Cardiac muscle cell (in vitro differentiated cells and primary cell): ENCODE measurements at regions not wholly inside any gene's neighbourhood (a gene's known extent, or its start where the extent isn't known, plus 50 kb on each side); places are given as distances from the start of the nearest gene placed in this dataset.

ENCODE experiments used
- DNase-seq, 2 donors: peaks; one replicate each; pipeline versions ENCODE4 v3.0.0 to v3.0.0-alpha.2; 2010 to 2017; ENCODE audit warnings: low read depth in 1 of 2, low spot score in 1 of 2
- H3K27ac ChIP-seq: fragments of 200-600 bp; sonication (generic); 2 replicates; pipeline ENCODE4 v1.5.1; 2016
- H3K27me3 ChIP-seq: fragments of 200-600 bp; sonication (generic); 2 replicates; pipeline ENCODE4 v1.6.0; 2016; ENCODE audit warnings: control low read depth
- H3K36me3 ChIP-seq: fragments of 200-600 bp; sonication (generic); 2 replicates; pipeline ENCODE4 v1.5.1; 2016; ENCODE audit warnings: control low read depth
- H3K4me1 ChIP-seq: fragments of 200-600 bp; sonication (generic); 2 replicates; pipeline ENCODE4 v1.8.1; 2017; ENCODE audit warnings: low read depth, mild to moderate bottlenecking, mixed run types
- H3K4me3 ChIP-seq: fragments of 200-600 bp; sonication (generic); 2 replicates; pipeline ENCODE4 v1.5.1; 2016; ENCODE audit warnings: mild to moderate bottlenecking
- H3K9me3 ChIP-seq: fragments of 200-600 bp; sonication (generic); 2 replicates; pipeline ENCODE4 v1.5.1; 2017; ENCODE audit warnings: low read depth, mild to moderate bottlenecking, control low read depth
- TF ChIP-seq, protein P1 (sequence below): IDR thresholded peaks from 2 replicates; pipeline ENCODE4 v1.5.1; 2012; ENCODE audit warnings: low read depth, mild to moderate bottlenecking, low read length

DNA sequence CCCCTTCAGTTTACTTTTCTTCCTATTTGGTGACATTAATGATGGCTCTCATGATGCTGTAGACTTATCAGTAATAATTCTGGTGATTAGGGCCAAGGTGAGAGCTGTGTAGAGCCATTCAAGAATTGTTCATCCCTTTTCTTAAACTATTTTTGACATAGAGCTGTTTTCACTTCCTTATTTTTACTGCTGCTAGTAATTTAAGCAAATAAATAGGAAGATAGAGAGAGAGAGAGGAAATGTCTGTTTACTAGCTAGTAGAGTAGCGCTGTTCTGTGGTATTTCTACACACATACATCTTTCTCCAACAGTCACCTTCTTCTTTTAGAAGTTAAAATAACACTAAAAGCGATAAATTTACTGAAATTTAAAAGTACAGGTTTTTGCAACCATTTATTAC lies 678.0 kb upstream of the ZP4 start:
- no peak overlapping the region for H3K4me3 ChIP-seq
- H3K27ac ChIP-seq = no peak overlapping the region
- H3K27me3 ChIP-seq = no peaks in the 10 kb centered on the region
- DNase-seq = no peak
- H3K4me1 ChIP-seq = no peaks in the 10 kb centered on the region
- H3K9me3 ChIP-seq = no peaks in the 10 kb centered on the region
- TF ChIP-seq, protein P1, sequence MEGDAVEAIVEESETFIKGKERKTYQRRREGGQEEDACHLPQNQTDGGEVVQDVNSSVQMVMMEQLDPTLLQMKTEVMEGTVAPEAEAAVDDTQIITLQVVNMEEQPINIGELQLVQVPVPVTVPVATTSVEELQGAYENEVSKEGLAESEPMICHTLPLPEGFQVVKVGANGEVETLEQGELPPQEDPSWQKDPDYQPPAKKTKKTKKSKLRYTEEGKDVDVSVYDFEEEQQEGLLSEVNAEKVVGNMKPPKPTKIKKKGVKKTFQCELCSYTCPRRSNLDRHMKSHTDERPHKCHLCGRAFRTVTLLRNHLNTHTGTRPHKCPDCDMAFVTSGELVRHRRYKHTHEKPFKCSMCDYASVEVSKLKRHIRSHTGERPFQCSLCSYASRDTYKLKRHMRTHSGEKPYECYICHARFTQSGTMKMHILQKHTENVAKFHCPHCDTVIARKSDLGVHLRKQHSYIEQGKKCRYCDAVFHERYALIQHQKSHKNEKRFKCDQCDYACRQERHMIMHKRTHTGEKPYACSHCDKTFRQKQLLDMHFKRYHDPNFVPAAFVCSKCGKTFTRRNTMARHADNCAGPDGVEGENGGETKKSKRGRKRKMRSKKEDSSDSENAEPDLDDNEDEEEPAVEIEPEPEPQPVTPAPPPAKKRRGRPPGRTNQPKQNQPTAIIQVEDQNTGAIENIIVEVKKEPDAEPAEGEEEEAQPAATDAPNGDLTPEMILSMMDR = no peak
- H3K36me3 ChIP-seq = no peaks in the 10 kb centered on the region

DNA sequence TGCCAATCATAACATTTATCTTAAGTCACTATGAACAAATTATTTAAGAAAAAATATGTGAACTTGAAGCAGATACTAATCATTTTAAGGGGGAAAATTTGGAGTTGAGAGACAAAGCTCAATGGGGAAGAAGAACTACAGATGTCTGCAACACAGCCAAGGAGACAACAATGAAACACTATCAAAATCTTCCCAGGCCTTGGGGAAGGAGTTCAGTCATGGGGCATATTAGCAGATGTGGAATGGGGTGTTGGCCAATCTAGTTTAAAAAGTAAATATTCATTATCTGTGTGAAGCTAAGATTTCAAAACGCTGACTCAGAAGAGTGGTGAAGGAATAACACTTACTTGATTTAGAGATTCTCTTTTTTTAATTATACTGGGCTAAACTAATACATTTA lies 671.6 kb upstream of the ZP4 start:
- Histone ChIP-seq H3K27me3 (no peaks in the 10 kb centered on the region), H3K36me3 (no peaks in the 10 kb centered on the region), H3K9me3 (no peaks in the 10 kb centered on the region), H3K27ac (no peak overlapping the region), H3K4me3 (no peak overlapping the region), H3K4me1 (no peaks in the 10 kb centered on the region)
- DNase-seq = peak in 1 of 2 donors; percentile 55
- TF ChIP-seq, protein P1 = no peak

DNA sequence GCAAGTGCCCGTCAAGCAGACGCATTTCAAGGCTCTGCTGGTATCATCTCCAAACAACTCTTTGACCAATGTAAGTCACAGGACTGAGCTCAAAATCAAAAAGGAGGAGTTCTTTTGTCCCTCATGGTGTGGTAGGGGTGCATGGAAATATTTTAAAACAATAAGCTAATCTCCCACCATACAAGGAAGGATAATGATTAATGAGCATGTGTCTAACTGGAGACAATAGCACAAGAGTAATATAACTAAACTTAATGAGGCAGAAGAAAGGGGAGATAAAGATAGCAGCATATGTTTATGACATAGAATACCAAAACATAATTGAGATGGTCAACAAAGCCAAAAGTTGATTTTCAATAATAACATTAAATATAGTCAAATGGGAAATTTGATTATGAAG lies 668.0 kb upstream of the ZP4 start:
- Histone ChIP-seq H3K36me3 (no peaks in the 10 kb centered on the region), H3K27me3 (no peaks in the 10 kb centered on the region), H3K4me3 (no peak overlapping the region), H3K4me1 (peaks cover 6% of the 10 kb centered on the region), H3K27ac (no peak overlapping the region), H3K9me3 (no peaks in the 10 kb centered on the region)
- TF ChIP-seq, protein P1 = no peak
- DNase-seq = no peak

DNA sequence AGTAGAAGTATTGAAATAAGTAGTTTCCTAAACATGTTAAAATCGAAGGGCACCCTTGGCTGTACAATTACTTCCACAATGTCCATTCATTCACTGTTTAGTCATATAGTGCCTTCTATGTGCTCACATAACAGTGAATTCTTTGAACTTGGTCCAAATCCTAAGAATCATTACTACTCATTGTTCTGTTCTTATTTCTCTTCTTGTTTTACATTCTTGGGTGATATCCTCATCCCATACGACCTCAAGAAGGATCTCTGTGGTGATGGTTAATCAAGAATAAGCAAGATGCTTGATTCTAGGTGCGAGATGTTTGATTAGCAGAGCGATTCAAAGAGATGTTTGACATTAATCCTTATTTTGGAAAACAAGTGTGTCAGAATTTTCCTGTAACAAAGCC lies 667.4 kb upstream of the ZP4 start:
- Histone ChIP-seq H3K27me3 (no peaks in the 10 kb centered on the region), H3K9me3 (no peaks in the 10 kb centered on the region), H3K36me3 (no peaks in the 10 kb centered on the region), H3K4me1 (peaks cover 6% of the 10 kb centered on the region), H3K4me3 (no peak overlapping the region), H3K27ac (no peak overlapping the region)
- TF ChIP-seq, protein P1 = no peak
- peak in 1 of 2 donors; percentile 54 for DNase-seq

DNA sequence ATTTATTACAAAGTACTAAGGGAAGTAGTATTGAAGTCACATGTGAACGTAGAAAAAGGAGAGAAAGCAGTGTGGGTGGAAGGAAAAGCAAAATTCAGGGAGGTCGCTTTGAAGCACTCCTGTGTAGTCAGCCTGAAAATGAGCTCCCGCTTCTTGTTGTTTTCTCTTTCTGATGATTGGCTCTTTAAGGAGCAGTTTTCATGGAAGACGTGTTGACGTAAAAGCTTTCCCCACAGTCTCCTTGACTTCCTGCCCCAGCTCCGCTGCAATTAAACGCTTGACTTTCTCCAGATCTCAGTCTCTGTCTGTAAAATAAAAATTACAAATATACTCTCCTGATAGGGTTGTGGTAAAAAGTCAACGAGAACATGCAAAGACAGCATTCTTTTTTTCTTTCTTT lies 661.5 kb upstream of the ZP4 start:
- H3K4me3 ChIP-seq = no peak overlapping the region
- no peak overlapping the region for H3K27ac ChIP-seq
- no peaks in the 10 kb centered on the region for H3K27me3 ChIP-seq
- H3K4me1 ChIP-seq = peaks cover 6% of the 10 kb centered on the region
- H3K9me3 ChIP-seq = no peaks in the 10 kb centered on the region
- peak in 1 of 2 donors; percentile 8 for DNase-seq
- TF ChIP-seq, protein P1 = no peak
- no peaks in the 10 kb centered on the region for H3K36me3 ChIP-seq

DNA sequence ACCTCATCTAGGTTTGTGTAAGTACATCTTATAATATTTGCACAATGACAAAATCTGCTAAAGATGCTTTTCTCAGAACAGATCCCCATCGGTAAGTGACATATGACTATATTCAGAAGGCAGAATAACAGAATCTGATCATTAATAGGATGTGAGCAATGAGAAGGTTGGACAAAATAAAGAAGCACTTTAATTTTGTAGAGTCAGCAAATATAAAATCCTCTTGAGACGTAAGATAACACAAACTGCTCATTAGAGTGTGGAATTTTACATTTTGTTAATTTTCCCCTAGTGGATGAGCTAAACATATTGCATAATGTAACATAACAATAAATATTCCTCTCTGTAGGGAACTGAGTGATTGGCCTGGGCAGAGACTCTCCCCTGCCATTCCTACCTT lies 658.4 kb upstream of the ZP4 start:
- H3K27ac ChIP-seq = no peak overlapping the region
- H3K9me3 ChIP-seq = no peaks in the 10 kb centered on the region
- H3K27me3 ChIP-seq = no peaks in the 10 kb centered on the region
- peaks cover under 1% of the 10 kb centered on the region for H3K4me1 ChIP-seq
- no peak overlapping the region for H3K4me3 ChIP-seq
- TF ChIP-seq, protein P1 = no peak
- no peaks in the 10 kb centered on the region for H3K36me3 ChIP-seq
- DNase-seq = no peak
